Endothelial cell of umbilical vein (primary cell): ENCODE measurements at regions not wholly inside any gene's neighbourhood (a gene's known extent, or its start where the extent isn't known, plus 50 kb on each side); places are given as distances from the start of the nearest gene placed in this dataset.

ENCODE experiments used
- EZH2 ChIP-seq: IDR thresholded peaks from 2 replicates; pipeline ENCODE4 v1.6.1; 2012; ENCODE audit warnings: borderline replicate concordance, low read depth, mild to moderate bottlenecking, moderate library complexity, low read length, inconsistent platforms; ENCODE audit not compliant: severe bottlenecking
- FOS ChIP-seq: IDR thresholded peaks from 2 replicates; pipeline ENCODE4 v1.6.1; 2011; ENCODE audit warnings: mild to moderate bottlenecking, low read length, moderate library complexity, borderline replicate concordance; ENCODE audit not compliant: insufficient read depth
- POLR2A ChIP-seq: IDR thresholded peaks from 2 replicates; pipeline ENCODE4 v1.6.1; 2012; ENCODE audit warnings: low read depth, mild to moderate bottlenecking, control low read depth, low read length
- POLR2AphosphoS5 ChIP-seq: IDR thresholded peaks from 2 replicates; pipeline ENCODE4 v1.6.1; 2012; ENCODE audit warnings: low read depth, mild to moderate bottlenecking, control low read depth, low read length, moderate library complexity; ENCODE audit not compliant: insufficient read depth
- TF ChIP-seq, protein P1 (sequence below), 2 donors: IDR thresholded peaks; 1 replicate in 1 of 2; 2 replicates in 1 of 2; pipeline ENCODE4 v1.5.1; 2011; ENCODE audit warnings: low read length in 2 of 2, mild to moderate bottlenecking in 2 of 2, moderate library complexity in 2 of 2, control low read depth in 1 of 2, inconsistent platforms in 1 of 2, low read depth in 1 of 2; ENCODE audit not compliant: insufficient read depth in 1 of 2; ENCODE audit errors: extremely low read depth in 1 of 2

DNA sequence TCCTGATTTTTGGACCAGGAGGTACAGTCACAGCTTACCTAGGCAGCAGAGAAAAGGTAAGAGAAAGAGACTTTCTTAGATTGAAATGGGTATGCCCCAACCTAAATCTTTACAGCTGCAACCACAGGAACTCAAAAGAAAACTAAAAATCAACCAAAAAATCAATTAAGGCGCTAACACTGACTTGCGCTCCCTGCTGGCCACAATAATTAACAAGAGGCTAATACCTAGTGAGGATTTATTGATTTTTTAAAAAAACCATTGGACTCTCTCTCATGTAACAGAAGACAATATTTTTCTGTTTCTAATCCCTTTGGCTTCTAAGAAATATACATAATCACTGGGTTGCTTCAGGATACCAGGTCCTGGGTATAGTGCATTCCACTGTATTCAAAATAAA lies 153.9 kb upstream of the TENM3 start:
- TF ChIP-seq POLR2A = no peak
- TF ChIP-seq POLR2AphosphoS5 = no peak
- no peak for TF ChIP-seq EZH2
- no peak for TF ChIP-seq FOS
- TF ChIP-seq, protein P1, sequence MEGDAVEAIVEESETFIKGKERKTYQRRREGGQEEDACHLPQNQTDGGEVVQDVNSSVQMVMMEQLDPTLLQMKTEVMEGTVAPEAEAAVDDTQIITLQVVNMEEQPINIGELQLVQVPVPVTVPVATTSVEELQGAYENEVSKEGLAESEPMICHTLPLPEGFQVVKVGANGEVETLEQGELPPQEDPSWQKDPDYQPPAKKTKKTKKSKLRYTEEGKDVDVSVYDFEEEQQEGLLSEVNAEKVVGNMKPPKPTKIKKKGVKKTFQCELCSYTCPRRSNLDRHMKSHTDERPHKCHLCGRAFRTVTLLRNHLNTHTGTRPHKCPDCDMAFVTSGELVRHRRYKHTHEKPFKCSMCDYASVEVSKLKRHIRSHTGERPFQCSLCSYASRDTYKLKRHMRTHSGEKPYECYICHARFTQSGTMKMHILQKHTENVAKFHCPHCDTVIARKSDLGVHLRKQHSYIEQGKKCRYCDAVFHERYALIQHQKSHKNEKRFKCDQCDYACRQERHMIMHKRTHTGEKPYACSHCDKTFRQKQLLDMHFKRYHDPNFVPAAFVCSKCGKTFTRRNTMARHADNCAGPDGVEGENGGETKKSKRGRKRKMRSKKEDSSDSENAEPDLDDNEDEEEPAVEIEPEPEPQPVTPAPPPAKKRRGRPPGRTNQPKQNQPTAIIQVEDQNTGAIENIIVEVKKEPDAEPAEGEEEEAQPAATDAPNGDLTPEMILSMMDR (IDR thresholded peaks at IDR 0.05; ENCODE audit: extremely low read depth in 1 of 2, insufficient read depth in 1 of 2, low read depth in 1 of 2, low read length in 2 of 2) = no peak
